ENCODE measurements at regions not wholly inside any gene's neighbourhood (a gene's known extent, or its start where the extent isn't known, plus 50 kb on each side); places are given as distances from the start of the nearest gene placed in this dataset.

DNA sequence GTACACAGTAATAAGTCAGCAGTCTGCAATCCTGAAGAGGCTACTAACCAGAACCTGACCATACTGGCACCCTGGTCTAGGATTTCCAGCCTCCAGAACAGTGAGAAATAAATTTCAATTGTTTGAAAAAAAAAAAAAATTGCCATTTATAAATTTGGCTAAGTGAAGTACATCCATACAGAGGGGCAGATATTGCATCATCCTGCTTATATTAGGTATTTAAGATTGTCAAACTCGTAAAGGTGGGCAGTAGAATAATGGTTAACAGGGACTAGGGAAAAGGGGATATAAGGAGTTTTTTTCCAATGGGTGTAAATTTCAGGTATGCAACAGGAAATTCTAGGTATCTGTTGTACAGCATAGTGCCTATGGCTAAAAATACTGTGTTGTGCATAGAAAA is 1250.9 kb downstream of the BRINP3 start:
- no peak for TF ChIP-seq EZH2 (IDR thresholded peaks at IDR 0.05; ENCODE audit: borderline replicate concordance, low read length)
- TF ChIP-seq, protein P1, sequence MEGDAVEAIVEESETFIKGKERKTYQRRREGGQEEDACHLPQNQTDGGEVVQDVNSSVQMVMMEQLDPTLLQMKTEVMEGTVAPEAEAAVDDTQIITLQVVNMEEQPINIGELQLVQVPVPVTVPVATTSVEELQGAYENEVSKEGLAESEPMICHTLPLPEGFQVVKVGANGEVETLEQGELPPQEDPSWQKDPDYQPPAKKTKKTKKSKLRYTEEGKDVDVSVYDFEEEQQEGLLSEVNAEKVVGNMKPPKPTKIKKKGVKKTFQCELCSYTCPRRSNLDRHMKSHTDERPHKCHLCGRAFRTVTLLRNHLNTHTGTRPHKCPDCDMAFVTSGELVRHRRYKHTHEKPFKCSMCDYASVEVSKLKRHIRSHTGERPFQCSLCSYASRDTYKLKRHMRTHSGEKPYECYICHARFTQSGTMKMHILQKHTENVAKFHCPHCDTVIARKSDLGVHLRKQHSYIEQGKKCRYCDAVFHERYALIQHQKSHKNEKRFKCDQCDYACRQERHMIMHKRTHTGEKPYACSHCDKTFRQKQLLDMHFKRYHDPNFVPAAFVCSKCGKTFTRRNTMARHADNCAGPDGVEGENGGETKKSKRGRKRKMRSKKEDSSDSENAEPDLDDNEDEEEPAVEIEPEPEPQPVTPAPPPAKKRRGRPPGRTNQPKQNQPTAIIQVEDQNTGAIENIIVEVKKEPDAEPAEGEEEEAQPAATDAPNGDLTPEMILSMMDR (IDR thresholded peaks at IDR 0.05; ENCODE audit: low read length), result no peak
